Mesenchymal stem cell (in vitro differentiated cells and primary cell): ENCODE measurements at regions not wholly inside any gene's neighbourhood (a gene's known extent, or its start where the extent isn't known, plus 50 kb on each side); places are given as distances from the start of the nearest gene placed in this dataset.
"Not testable (repeated sequence)": the region's sequence is repeated elsewhere in the genome, so short reads cannot be mapped to it uniquely, and the experiment has no call there.

Experiments
- DNase-seq: peaks from one replicate; pipeline ENCODE4 v3.0.0-alpha.2; 2013
- H2AFZ ChIP-seq: one replicate; pipeline ENCODE4 v1.6.1; 2013; ENCODE audit warnings: low read depth, mild to moderate bottlenecking, control low read depth, inconsistent platforms, low read length, moderate library complexity
- H2AK5ac ChIP-seq: 2 replicates; pipeline ENCODE4 v1.6.1; 2013; ENCODE audit warnings: low read length, moderate library complexity, mild to moderate bottlenecking, inconsistent platforms; ENCODE audit not compliant: severe bottlenecking
- H2BK120ac ChIP-seq: one replicate; pipeline ENCODE4 v1.6.1; 2013; ENCODE audit warnings: low read depth, mild to moderate bottlenecking, inconsistent platforms, low read length, moderate library complexity
- H2BK12ac ChIP-seq, 2 experiments: one replicate each; pipeline ENCODE4 v1.6.1; 2013; ENCODE audit warnings: inconsistent platforms in 2 of 2, low read length in 2 of 2, mild to moderate bottlenecking in 2 of 2, moderate library complexity in 2 of 2, control low read depth in 1 of 2
- H2BK15ac ChIP-seq: one replicate; pipeline ENCODE4 v1.6.1; 2013; ENCODE audit warnings: mild to moderate bottlenecking, low read depth, inconsistent platforms; ENCODE audit not compliant: poor library complexity, severe bottlenecking
- H2BK5ac ChIP-seq: 2 replicates; pipeline ENCODE4 v1.6.1; 2013; ENCODE audit warnings: low read depth, mild to moderate bottlenecking, low read length, control low read depth, inconsistent platforms; ENCODE audit not compliant: poor library complexity, severe bottlenecking
- H3K14ac ChIP-seq, 2 experiments: one replicate each; pipeline ENCODE4 v1.6.1; 2013; ENCODE audit warnings: inconsistent platforms in 2 of 2, low read length in 2 of 2, control low read depth in 1 of 2, mild to moderate bottlenecking in 1 of 2, moderate library complexity in 1 of 2
- H3K18ac ChIP-seq, 2 experiments: one replicate each; pipeline ENCODE4 v1.6.1; 2013; ENCODE audit warnings: inconsistent platforms in 2 of 2, low read length in 2 of 2, control low read depth in 1 of 2, low read depth in 1 of 2, mild to moderate bottlenecking in 1 of 2
- H3K23ac ChIP-seq, 2 experiments: one replicate each; pipeline ENCODE4 v1.6.1; 2013; ENCODE audit warnings: inconsistent platforms in 2 of 2, low read length in 2 of 2, mild to moderate bottlenecking in 2 of 2, moderate library complexity in 2 of 2, control low read depth in 1 of 2
- H3K27ac ChIP-seq: 2 replicates; pipeline ENCODE4 v1.5.1; 2013; ENCODE audit warnings: mild to moderate bottlenecking, moderate library complexity, low read length, control low read depth, inconsistent platforms; ENCODE audit not compliant: poor library complexity, severe bottlenecking
- H3K27me3 ChIP-seq, 2 experiments: 2 replicates each; pipeline versions ENCODE4 v1.6.1 to v1.7.0; 2013; ENCODE audit warnings: low read length in 2 of 2, mild to moderate bottlenecking in 2 of 2, moderate library complexity in 2 of 2, control low read depth in 1 of 2, inconsistent platforms in 1 of 2; ENCODE audit not compliant: control insufficient read depth in 1 of 2, insufficient read depth in 1 of 2
- H3K36me3 ChIP-seq, 2 experiments: 2 replicates each; pipeline versions ENCODE4 v1.6.1 to v1.7.0; 2013; ENCODE audit warnings: low read length in 2 of 2, control low read depth in 1 of 2, inconsistent platforms in 1 of 2, low read depth in 1 of 2, mild to moderate bottlenecking in 1 of 2; ENCODE audit not compliant: insufficient read depth in 2 of 2, control insufficient read depth in 1 of 2
- H3K4ac ChIP-seq, 2 experiments: one replicate each; pipeline ENCODE4 v1.6.1; 2013; ENCODE audit warnings: inconsistent platforms in 2 of 2, low read length in 2 of 2, mild to moderate bottlenecking in 2 of 2, moderate library complexity in 2 of 2, control low read depth in 1 of 2, low read depth in 1 of 2
- H3K4me1 ChIP-seq: 2 replicates; pipeline ENCODE4 v1.6.1; 2013; ENCODE audit warnings: low read depth, low read length, control low read depth; ENCODE audit not compliant: control insufficient read depth, insufficient read depth
- H3K4me2 ChIP-seq: 2 replicates; pipeline ENCODE4 v1.6.1; 2013; ENCODE audit warnings: low read length, mild to moderate bottlenecking, inconsistent platforms; ENCODE audit not compliant: poor library complexity, severe bottlenecking
- H3K4me3 ChIP-seq, 2 experiments: 2 replicates each; pipeline versions ENCODE4 v1.5.1 to v1.7.0; 2013; ENCODE audit warnings: low read length in 2 of 2, mild to moderate bottlenecking in 2 of 2, control low read depth in 1 of 2, low read depth in 1 of 2; ENCODE audit not compliant: insufficient read depth in 1 of 2
- H3K79me1 ChIP-seq: replicated peaks from 2 replicates; pipeline ENCODE4 v1.6.1; 2013; ENCODE audit warnings: mild to moderate bottlenecking, control low read depth, low read length, inconsistent platforms; ENCODE audit not compliant: poor library complexity, severe bottlenecking
- H3K9ac ChIP-seq: 2 replicates; pipeline ENCODE4 v1.7.0; 2013; ENCODE audit warnings: mild to moderate bottlenecking, low read length, moderate library complexity
- H3K9me3 ChIP-seq: 2 replicates; pipeline ENCODE4 v1.7.0; 2013; ENCODE audit warnings: mild to moderate bottlenecking, low read length; ENCODE audit not compliant: control insufficient read depth
- H4K8ac ChIP-seq: one replicate; pipeline ENCODE4 v1.6.1; 2013; ENCODE audit warnings: inconsistent platforms, mild to moderate bottlenecking, low read length, moderate library complexity
- H4K91ac ChIP-seq: one replicate; pipeline ENCODE4 v1.6.1; 2013; ENCODE audit warnings: mild to moderate bottlenecking, low read length, inconsistent platforms
- WGBS: methylation state at CpG from one replicate; pipeline ENCODE4 v1.1.7; 2013; ENCODE audit warnings: mixed read lengths; 5-methylcytosine and 5-hydroxymethylcytosine counted together

GRCh38 chr2:16090650-16091575, 150.6 kb downstream of the MYCN start:
- WGBS, result 83% methylated on average over 15 of the region's 15 CpGs
- no peak overlapping the region for H4K8ac ChIP-seq
- no peak overlapping the region for H2AFZ ChIP-seq
- no peak overlapping the region for H3K4ac ChIP-seq
- no peak overlapping the region for H2BK12ac ChIP-seq
- H3K14ac ChIP-seq, result no peak overlapping the region
- no peak overlapping the region for H3K9ac ChIP-seq
- no peak overlapping the region for H3K4me3 ChIP-seq
- DNase-seq, result no peak
- H3K4me1 ChIP-seq, result no peaks in the 10 kb centered on the region
- H3K27ac ChIP-seq, result no peak overlapping the region
- no peaks in the 10 kb centered on the region for H3K27me3 ChIP-seq
- no peak overlapping the region for H2BK120ac ChIP-seq
- H3K9me3 ChIP-seq, result no peaks in the 10 kb centered on the region
- no peak overlapping the region for H3K18ac ChIP-seq
- H2AK5ac ChIP-seq, result no peak overlapping the region
- H4K91ac ChIP-seq, result no peak overlapping the region
- no peak overlapping the region for H2BK15ac ChIP-seq
- H3K23ac ChIP-seq, result no peak overlapping the region
- H3K36me3 ChIP-seq, result no peaks in the 10 kb centered on the region
- no peak overlapping the region for H3K4me2 ChIP-seq
- H3K79me1 ChIP-seq, result no peaks in the 10 kb centered on the region
- no peak overlapping the region for H2BK5ac ChIP-seq

DNA sequence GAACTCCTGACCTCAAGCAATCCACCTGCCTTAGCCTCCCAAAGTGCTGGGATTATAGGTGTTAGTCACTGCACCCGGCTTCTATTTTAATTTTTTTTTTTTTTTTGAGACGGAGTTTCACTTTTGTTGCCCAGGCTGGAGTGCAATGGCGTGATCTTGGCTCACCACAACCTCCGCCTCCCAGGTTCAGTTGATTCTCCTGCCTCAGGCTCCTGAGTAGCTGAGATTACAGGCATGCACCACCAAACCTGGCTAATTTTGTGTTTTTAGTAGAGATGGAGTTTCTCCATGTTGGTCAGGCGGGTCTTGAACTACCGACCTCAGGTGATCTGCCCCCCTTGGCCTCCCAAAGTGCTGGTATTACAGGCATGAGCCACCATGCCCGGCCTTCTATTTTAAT, 149.1 kb downstream of the MYCN start:
- WGBS, result 73% methylated on average over 7 of the region's 7 CpGs

DNA sequence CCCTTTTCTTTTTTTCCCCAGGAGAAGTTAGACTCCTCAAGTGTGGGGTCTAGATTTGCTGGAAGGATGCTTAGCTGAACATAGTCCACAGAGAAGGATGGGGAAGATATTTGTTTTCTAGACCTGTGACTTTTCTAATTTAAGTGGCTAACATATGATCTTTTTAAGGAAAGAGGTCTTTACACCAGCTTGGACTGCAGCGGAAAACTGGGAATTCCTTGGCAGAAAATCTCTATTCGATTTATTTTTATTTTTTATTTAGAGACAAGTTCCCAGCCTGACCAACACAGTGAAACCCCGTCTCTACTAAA, 148.4 kb downstream of the MYCN start:
- H3K36me3 ChIP-seq, result no peaks in the 10 kb centered on the region
- H3K23ac ChIP-seq, result no peak overlapping the region
- no peak overlapping the region for H2BK5ac ChIP-seq
- H3K4me3 ChIP-seq, result no peak overlapping the region
- no peaks in the 10 kb centered on the region for H3K9me3 ChIP-seq
- H3K79me1 ChIP-seq, result no peaks in the 10 kb centered on the region
- H3K18ac ChIP-seq, result no peak overlapping the region
- H3K9ac ChIP-seq, result no peak overlapping the region
- H2BK120ac ChIP-seq, result no peak overlapping the region
- no peak overlapping the region for H2AFZ ChIP-seq
- no peaks in the 10 kb centered on the region for H3K4me1 ChIP-seq
- no peak for DNase-seq
- WGBS, result 50% methylated on average over 2 of the region's 3 CpGs
- no peak overlapping the region for H4K8ac ChIP-seq
- no peaks in the 10 kb centered on the region for H3K27me3 ChIP-seq
- no peak overlapping the region for H2AK5ac ChIP-seq
- H3K14ac ChIP-seq, result no peak overlapping the region
- H2BK12ac ChIP-seq, result no peak overlapping the region
- H3K4me2 ChIP-seq, result no peak overlapping the region
- H3K4ac ChIP-seq, result no peak overlapping the region
- no peak overlapping the region for H3K27ac ChIP-seq
- H2BK15ac ChIP-seq, result no peak overlapping the region
- H4K91ac ChIP-seq, result no peak overlapping the region

More for the DNA sequence above, 149.1 kb downstream of the MYCN start:
- not testable (repeated sequence) for H3K27me3 ChIP-seq, H2BK15ac ChIP-seq, H3K23ac ChIP-seq, H3K14ac ChIP-seq, H2AK5ac ChIP-seq, H2BK5ac ChIP-seq, H2AFZ ChIP-seq, H3K9me3 ChIP-seq, H4K8ac ChIP-seq, H3K4me2 ChIP-seq, H3K4ac ChIP-seq, H3K27ac ChIP-seq, H3K79me1 ChIP-seq, H3K18ac ChIP-seq, H3K36me3 ChIP-seq, H2BK12ac ChIP-seq, H3K4me1 ChIP-seq, H3K4me3 ChIP-seq, H4K91ac ChIP-seq, H2BK120ac ChIP-seq, DNase-seq, H3K9ac ChIP-seq

GRCh38 chr2:16088035-16088801, 147.9 kb downstream of the MYCN start:
- Histone ChIP-seq H3K36me3 (no peaks in the 10 kb centered on the region), H4K91ac (no peak overlapping the region), H3K14ac (no peak overlapping the region), H2AK5ac (no peak overlapping the region), H2BK15ac (no peak overlapping the region), H3K9me3 (no peaks in the 10 kb centered on the region), H2BK5ac (no peak overlapping the region), H3K79me1 (no peaks in the 10 kb centered on the region), H3K4ac (no peak overlapping the region), H2BK12ac (no peak overlapping the region), H3K9ac (no peak overlapping the region), H3K4me2 (no peak overlapping the region), H3K27me3 (no peaks in the 10 kb centered on the region), H3K4me3 (no peak overlapping the region), H3K18ac (no peak overlapping the region), H2AFZ (no peak overlapping the region), H4K8ac (no peak overlapping the region), H2BK120ac (no peak overlapping the region), H3K4me1 (no peaks in the 10 kb centered on the region), H3K27ac (no peak overlapping the region), H3K23ac (no peak overlapping the region)
- 79% methylated on average over 8 of the region's 10 CpGs for WGBS
- no peak for DNase-seq
